HT1080 (cell line): ENCODE measurements at regions not wholly inside any gene's neighbourhood (a gene's known extent, or its start where the extent isn't known, plus 50 kb on each side); places are given as distances from the start of the nearest gene placed in this dataset.
A peak's percentile ranks its signal among the peaks of the same experiment; 100 is the strongest.
"Not testable (repeated sequence)": the region's sequence is repeated elsewhere in the genome, so short reads cannot be mapped to it uniquely, and the experiment has no call there.

Source experiments
- DNase-seq: peaks from one replicate; pipeline ENCODE4 v3.0.0-alpha.2; 2015; ENCODE audit warnings: low read depth

GRCh38 chr4:8976466-8977128 is 105.0 kb upstream of the HMX1 start:
- not testable (repeated sequence) for DNase-seq

- not testable (repeated sequence) for DNase-seq
Measured at GRCh38 chr4:8972635-8973034, 101.0 kb upstream of the HMX1 start.

- DNase-seq: not testable (repeated sequence)
Measured at GRCh38 chr4:8965896-8966295, 94.3 kb upstream of the HMX1 start.

- DNase-seq: not testable (repeated sequence)
Measured at GRCh38 chr4:8964201-8964788, 92.7 kb upstream of the HMX1 start.

- DNase-seq: not testable (repeated sequence)
Measured at GRCh38 chr4:8963533-8963932, 91.9 kb upstream of the HMX1 start.

- DNase-seq: peak; percentile 11
Measured at GRCh38 chr4:8961343-8961742, 89.7 kb upstream of the HMX1 start.

GRCh38 chr4:8959471-8959870 is 87.8 kb upstream of the HMX1 start:
- DNase-seq: not testable (repeated sequence)

- not testable (repeated sequence) for DNase-seq
Measured at GRCh38 chr4:8954001-8954400, 82.4 kb upstream of the HMX1 start.

- DNase-seq: not testable (repeated sequence)
Measured at GRCh38 chr4:8952791-8953190, 81.2 kb upstream of the HMX1 start.

- not testable (repeated sequence) for DNase-seq
Measured at GRCh38 chr4:8952109-8952508, 80.5 kb upstream of the HMX1 start.

GRCh38 chr4:8945506-8945905 is 73.9 kb upstream of the HMX1 start:
- not testable (repeated sequence) for DNase-seq

GRCh38 chr4:8943367-8943766 is 71.7 kb upstream of the HMX1 start:
- not testable (repeated sequence) for DNase-seq

GRCh38 chr4:8942088-8942487 is 70.4 kb upstream of the HMX1 start:
- not testable (repeated sequence) for DNase-seq

- not testable (repeated sequence) for DNase-seq
Measured at GRCh38 chr4:8941492-8941805, 69.8 kb upstream of the HMX1 start.

GRCh38 chr4:8940792-8941491 is 69.3 kb upstream of the HMX1 start:
- DNase-seq: no peak

- DNase-seq: no peak
Measured at GRCh38 chr4:8939840-8940742, 68.5 kb upstream of the HMX1 start.

GRCh38 chr4:8939160-8939839 is 67.7 kb upstream of the HMX1 start:
- DNase-seq: no peak

GRCh38 chr4:8938623-8939022 is 67.0 kb upstream of the HMX1 start:
- DNase-seq: no peak

- DNase-seq: no peak
Measured at GRCh38 chr4:8938137-8938536, 66.5 kb upstream of the HMX1 start.

GRCh38 chr4:8932884-8933283 is 61.2 kb upstream of the HMX1 start:
- no peak for DNase-seq

- DNase-seq: no peak
Measured at GRCh38 chr4:8928074-8928473, 56.4 kb upstream of the HMX1 start.
